Urothelium cell line (cell line): ENCODE measurements at regions not wholly inside any gene's neighbourhood (a gene's known extent, or its start where the extent isn't known, plus 50 kb on each side); places are given as distances from the start of the nearest gene placed in this dataset.

Experiments used
- DNase-seq: peaks from one replicate; pipeline ENCODE4 v3.0.0; 2011; ENCODE audit warnings: low spot score, mixed read lengths
- FAIRE-seq: peaks from 2 replicates; lab custom pipeline; 2011; peaks lifted over from hg19 to GRCh38; lab: Jason Lieb, UNC

DNA sequence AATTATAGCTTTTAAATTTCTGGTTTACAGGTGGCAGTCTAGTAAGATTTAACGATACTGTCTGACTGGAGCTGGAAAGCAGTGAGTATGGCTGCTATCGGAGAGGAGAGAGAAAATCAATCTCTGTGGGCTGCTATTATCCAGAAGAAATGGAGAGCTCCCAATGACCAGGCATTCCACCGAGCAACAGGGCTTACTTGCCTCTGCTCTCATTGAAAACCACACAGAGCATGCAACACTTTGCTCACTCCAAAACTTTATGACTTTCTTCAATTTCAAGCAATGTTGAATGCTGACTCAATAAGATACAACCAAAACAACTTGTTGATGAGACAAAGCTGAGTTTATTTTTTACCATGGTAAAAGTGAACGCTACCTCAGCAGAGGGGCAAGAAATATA lies 337.0 kb upstream of the NCAM2 start:
- DNase-seq = no peak
- no peak for FAIRE-seq

DNA sequence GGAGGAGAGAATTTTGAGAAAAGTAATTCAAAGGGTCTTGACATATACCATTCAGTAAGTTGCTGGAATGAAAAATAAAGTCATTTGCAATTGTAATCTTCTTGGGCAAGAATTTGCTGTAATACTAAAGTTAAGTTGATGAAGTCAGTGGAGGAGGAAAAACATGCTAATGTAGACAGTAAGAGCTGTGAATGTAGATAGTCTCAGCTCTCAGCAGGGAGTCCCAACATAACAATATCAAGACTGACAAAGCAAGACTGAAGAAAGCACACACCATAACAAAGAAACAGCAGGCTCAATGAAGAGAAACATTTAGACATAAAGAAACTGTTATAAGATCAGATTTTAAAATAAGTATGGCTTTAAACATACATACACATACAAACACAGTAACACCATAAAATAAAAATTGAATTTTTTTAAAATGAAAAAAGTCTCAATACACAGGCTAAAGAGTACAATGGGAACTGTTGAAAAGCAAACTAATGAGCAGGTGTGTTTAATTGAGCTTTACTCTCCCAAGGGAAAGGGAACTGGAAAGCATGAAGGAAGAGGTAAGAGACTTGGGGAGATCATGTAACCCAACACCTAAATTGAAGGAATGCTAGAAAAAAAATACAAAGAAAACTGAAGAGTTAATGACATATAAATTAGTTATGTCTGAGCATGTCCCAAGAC lies 336.3 kb upstream of the NCAM2 start:
- DNase-seq (no peak), FAIRE-seq (no peak)

DNA sequence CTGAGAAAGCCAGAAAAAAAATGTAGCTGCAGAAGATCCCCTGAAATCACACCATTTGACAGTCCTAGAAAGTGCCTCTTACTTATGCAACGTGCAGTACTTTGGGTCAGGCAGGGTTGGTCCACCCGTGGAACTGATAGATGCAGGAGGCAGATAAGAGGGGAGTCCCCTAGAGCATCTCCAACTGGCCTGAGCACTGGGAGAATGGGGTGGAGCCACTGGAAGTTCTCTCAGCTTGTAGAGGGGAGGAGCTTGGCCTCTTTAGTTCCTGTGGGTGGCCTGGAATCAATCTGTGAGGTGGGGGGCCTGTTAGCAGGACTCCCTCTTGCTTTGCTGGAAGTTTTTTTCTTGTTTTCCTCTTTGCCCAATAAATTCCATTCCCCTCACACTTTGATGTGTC lies 335.7 kb upstream of the NCAM2 start:
- no peak for DNase-seq
- FAIRE-seq = no peak

DNA sequence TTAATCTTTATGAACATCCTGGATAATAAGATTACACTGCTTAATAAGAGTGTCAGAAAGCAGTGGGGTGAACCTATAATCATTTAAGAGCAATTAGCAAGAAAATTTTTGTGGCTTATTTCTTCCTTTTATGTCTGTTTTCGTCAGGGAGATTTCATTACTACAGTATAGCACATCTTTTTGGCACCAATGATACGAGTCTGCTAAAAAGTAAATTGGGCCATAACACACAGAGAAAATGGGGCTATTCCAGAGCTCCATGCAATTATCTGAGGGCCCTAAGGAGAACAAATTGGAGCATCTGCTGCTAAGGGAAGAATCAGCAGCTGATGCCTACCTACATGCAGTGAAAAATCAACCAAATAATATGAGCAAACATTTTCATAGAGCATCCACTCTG lies 330.3 kb upstream of the NCAM2 start:
- DNase-seq (no peak), FAIRE-seq (no peak)

DNA sequence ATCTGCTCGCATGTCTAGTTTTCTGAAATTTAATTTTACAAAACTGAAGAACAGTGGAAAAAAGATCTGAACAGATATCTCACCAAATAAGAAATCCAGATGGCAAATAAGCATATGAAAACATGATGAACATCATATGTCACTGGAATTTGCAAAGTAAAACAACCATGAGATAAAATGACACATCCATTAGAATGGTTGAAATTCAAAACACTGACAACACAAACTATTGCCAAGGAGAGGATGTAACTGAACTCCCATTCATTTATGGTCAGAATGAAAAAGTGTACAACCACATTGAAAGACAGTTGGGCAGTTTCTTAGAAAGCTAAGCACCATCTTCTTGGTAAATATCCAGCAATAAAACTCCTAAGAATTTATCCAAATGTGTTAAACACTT lies 312.7 kb upstream of the NCAM2 start:
- DNase-seq (no peak), FAIRE-seq (no peak)

DNA sequence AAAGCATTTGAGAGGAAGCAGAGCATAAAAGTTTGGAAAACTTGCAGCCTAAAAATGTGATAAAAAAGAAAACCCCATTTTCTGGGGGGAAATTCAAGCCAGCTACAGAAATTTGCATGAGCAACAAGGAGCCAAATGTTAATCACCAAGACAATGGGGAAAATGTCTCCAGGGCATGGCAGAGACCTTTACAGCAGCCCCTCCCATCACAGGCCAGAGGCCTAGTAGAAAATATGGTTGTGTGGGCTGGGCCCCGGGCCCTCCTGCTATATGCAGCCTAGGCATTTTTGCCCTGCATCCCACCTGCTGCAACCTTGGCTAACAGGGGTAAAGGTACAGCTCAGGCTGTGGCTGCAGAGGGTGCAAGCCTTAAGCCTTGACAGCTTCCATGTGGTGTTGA lies 299.6 kb upstream of the NCAM2 start:
- no peak for FAIRE-seq

DNA sequence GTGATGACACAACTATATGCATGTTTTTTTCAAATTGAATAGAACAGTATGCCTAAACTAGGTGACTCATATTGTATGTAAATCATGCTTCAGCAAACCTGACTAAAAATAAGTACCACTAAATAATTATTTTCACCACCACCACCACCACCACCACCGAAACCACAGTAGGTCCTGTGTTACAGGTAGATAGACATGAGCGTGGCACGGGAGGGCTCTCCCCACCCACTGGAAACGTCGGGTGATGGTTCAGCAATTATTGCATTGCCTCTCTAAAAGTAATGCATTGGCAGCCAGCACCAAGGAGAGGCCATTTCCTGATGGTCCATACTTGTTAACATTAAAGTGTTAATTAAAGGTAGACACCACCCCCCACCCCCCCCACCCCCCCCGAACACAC lies 297.0 kb upstream of the NCAM2 start:
- DNase-seq = no peak
- no peak for FAIRE-seq

More for the DNA sequence above, 299.6 kb upstream of the NCAM2 start:
- no peak for DNase-seq

DNA sequence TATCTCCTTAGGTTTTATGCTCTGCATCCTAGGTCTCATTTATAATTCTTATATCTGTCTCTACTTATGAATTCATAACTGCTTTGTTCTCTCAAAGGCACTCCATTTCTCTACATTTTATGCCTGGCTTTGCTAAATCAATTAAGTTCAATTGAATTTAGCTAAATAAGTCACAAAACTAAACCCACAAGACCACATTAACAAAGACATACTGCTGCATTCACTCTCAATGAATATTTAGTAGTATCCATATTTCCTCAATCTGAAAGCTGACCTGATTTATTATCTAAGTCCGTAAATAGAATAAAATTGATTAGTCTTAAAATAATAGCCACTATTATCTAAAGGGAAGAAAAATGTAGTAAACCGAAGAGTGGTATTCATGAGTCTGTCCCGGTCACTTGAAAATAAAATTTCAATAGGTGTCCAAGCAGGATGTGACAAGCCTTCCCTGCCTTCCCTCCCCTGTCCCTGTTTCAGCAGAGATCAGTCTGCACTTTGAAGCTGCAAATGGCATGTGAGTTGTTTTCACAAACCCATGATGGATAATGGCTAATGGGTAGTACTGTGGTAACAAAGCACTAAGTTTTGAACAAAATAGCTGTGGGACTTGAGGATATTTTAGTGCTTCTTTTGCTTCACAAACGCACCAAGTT lies 295.0 kb upstream of the NCAM2 start:
- DNase-seq = no peak
- FAIRE-seq = no peak

DNA sequence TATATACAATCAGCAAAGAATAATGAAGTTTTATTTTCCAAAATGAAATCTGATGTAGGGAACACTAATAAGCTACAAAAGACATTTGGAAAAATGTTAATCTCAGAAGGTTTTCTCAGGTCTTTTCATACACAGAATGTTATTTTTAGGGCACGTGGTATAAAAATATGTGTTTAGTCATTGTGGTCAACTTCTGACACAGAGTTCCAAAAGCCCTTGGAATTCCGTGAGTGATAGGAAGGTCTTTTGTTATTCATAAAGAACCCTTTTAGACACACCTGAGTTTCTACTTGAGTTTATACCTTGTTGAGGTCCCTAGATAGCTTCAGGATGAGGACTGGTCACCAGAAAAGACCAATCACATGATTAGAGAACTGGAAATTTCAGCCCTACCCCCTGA lies 277.6 kb upstream of the NCAM2 start:
- peak; percentile 45 for DNase-seq
- no peak for FAIRE-seq

DNA sequence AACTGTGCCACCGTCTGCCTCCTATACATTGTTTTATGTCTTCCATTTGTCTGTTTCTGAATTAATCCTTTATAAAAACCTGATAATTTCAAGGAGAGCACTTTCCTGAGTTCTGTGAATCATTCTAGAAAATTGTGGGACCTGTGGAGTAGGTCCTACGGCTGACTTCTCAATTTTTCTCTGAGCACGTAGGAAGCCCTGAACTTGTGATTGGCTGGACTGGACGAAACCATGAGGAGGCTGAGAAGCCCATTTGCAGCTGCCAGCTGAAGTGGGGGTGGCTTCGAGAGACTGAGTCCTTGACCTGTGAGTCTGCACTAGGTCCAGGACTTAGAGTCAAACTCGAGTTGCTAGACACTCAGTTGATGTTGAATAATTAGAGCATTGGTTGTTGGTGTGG lies 277.1 kb upstream of the NCAM2 start:
- DNase-seq (peak; percentile 21), FAIRE-seq (no peak)

DNA sequence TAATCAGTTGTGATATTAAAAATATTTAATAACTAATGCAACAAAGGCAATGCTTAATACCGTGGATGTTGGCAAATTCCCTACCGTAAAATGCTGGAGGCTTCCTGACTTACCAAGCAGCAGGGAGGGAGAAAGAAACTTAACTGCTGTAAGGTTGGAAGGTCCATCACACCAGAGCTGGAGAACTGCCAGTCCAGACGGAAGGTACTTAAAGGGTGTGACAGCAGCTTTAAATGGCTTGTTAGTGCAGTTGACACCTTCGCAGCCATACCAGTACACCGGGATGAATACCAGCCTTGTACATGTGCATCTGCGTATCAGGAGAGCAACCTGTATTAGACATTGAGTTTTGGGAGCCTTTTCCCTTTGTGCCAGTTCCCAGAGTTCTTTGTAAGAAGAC lies 269.5 kb upstream of the NCAM2 start:
- no peak for FAIRE-seq
- no peak for DNase-seq

DNA sequence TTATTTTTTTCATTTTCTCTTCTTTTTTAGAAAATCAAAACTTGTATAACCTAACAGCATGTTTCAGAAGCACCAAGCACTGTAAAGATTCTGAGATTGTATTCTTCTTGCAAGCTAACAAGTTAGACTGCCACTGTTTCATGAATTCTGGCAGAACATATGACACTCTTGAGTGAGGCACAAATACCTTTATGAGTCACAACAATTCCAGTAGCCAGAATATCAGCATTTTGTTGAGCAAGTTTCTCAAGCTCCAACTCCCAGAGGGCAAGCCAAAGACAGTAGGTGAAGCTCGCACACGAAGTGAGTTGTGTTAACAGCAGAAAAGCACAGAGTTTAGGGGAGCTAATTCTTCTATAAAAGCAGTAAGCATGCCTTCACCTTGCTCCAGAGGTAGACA lies 268.8 kb upstream of the NCAM2 start:
- no peak for FAIRE-seq
- DNase-seq = peak; percentile 7

DNA sequence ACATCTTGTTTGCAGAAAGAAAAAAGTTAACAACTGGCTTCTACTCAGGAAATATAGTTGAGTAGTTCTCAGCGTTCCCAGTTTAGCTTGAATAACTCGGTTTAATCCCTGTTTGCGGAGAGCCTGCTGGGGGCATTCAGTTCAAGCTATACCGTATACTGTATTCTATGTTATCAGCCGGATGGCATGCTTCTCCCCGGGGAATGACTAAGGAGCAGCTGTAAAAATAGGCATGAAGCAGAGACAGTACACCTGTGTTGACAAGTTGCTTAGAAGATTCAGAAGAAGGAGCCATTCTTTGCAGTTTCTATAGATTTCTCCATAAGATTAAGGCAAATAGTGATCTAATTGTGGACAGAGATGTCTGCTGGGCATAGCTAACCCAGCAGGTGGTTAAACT lies 267.8 kb upstream of the NCAM2 start:
- DNase-seq = no peak
- no peak for FAIRE-seq

DNA sequence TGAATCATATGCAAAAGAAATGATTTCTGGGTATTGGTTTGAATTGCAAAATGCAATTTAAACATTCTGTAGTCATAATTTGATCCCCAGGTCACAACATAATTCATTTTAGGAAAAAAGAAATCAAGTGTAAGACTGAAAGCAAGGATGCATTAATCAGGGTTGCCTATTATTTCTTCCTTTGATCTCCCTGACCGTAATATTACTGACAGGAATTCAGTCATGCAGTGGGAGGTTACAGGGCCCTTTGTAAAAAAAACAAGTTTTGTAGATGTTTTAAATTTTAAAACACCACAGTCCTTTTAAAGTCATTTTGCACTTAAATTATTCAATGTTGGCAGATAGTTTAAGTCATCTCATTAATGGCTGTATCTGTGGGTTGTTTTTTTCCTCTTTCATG lies 263.0 kb upstream of the NCAM2 start:
- DNase-seq (no peak), FAIRE-seq (no peak)

DNA sequence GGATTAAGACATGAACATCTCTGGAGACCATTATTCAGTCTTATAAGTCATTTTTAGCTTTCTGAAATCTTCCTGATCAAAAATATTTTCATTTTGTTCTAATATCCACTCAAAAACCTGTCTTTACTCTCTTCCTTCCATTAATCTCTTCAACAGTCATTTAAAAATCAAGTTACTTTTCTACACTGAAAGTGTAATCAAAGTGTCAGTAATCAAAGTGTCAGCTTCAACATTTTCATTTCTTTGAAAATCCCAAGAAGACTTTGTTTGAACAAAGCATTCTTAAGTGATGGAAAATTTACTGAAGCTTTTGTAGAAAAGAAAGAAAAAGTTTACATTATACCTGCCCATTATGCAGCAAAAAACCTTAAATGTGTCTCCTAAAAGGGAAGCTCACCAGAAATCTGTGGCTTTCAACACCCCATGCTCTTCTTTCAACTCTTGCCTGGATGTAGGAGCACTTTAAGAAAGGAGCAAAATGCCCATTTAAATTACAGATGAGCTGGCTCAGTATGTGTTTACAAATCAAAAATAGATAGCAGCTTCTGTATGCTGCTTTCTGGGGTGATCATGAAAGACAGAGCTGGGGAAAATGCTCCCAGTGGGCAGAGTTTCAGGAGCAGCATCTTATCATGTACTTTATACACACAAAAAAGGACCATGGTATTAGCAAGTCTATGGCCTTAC lies 260.8 kb upstream of the NCAM2 start:
- no peak for DNase-seq
- FAIRE-seq = no peak

DNA sequence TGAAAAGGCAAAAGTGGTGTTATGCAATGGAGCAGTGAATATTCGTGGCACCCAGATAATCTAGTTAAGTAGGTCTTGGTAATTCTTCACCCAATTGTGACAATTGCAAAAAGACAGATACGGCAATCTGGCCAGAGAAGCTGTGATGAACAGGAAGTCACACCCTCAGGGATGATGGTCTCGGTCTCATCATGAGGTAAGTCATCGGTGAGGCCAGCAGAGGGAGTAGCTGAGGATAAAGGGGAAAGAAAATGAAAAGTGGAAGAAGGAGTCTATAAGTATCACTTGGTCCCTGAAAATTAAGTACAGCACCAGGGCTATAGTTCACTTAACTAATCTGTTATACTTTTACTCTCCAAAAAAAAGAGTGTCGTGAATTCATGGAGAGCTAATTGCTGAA lies 258.8 kb upstream of the NCAM2 start:
- FAIRE-seq = no peak
- DNase-seq = peak; percentile 13

DNA sequence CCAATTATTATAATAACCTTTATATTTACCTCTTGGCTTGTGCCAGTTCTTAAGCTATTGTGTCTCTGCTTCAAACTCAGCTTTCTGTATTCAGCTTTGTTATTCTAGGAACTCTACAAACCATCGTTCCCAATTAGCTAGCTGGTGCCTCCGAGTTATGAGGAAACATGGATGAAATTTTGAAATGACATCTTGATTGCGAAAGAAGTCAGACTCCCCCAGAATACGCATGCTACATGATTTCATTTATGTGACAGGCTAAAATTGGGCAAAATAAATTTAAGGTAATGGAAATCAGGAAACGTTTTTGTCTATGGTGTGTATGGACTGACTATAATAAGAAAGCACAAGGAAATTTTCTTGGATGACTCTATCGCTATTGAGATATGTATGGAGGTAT lies 256.8 kb upstream of the NCAM2 start:
- DNase-seq = no peak
- FAIRE-seq = no peak

DNA sequence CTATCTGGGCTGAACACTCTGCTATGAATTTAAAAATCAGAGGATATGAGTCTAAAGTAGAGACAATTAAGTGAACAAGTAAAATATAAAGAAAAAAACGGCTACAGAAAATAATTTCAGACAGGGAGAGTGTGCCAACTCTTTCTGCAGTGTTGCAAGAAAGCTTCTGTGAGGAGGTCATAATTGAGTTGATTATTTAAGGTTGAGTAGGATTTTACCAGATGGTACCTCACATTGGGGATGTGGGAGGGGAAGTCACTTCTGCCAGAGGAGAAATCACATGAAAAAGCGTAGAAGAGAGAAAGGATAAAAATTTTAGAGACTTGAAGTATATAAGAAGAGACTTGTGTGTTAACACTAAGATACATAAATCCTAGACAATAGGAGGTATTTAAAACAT lies 238.0 kb upstream of the NCAM2 start:
- FAIRE-seq (no peak), DNase-seq (no peak)

DNA sequence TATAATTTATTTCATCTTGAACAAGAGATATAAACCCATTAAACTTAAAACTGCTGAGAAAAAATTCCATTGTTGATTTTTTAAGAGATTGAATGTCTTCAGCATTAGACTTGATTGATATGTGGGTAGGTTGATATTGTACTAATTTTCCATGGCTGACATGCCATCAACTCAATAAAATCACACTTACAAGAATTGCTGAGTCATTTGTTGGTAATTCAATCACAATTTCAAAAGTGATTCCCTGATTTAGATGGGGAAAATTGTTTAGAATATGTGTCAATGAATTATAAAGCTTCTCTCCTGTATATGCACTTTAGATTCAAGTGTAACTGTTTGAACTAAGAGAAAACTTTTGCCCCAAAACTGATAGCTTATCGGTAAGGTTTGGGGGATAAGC lies 223.5 kb upstream of the NCAM2 start:
- DNase-seq (no peak), FAIRE-seq (no peak)

DNA sequence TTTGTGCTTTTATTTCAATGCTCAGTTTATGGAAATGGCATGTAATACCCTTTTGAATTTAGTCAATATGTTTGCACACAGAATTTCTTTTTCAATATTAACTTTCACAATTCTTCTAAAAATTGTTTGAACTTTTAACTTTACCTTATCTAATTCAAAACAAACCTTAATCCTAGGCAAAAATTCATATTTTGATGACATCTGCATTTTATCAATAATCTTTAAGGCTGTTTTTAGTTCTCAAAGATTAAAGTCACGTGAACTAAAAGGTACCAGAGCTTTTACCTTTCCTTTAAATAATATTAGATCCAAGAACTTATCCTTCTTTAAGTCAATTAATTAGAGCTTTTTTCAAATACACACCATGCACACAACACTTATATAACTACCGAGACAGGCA lies 218.9 kb upstream of the NCAM2 start:
- FAIRE-seq (no peak), DNase-seq (no peak)

DNA sequence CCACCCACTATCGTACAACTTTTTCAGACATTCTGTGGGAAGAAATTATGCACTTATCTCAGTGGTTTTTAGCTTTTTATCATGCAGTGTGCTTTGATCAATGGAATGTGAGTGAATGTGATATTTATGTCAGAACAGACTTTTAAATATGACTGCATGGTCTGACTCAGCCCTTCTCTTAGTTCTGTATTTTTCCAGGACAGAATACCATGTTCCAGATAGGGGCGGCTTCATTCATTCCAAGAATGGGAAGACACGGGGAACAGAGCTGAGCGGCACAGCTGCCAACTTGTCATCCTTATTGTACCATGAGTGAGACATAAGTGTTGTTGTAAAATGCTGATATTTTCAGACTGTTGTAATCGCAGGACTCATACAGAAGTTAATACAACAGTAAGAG lies 214.6 kb upstream of the NCAM2 start:
- DNase-seq = peak; percentile 4

DNA sequence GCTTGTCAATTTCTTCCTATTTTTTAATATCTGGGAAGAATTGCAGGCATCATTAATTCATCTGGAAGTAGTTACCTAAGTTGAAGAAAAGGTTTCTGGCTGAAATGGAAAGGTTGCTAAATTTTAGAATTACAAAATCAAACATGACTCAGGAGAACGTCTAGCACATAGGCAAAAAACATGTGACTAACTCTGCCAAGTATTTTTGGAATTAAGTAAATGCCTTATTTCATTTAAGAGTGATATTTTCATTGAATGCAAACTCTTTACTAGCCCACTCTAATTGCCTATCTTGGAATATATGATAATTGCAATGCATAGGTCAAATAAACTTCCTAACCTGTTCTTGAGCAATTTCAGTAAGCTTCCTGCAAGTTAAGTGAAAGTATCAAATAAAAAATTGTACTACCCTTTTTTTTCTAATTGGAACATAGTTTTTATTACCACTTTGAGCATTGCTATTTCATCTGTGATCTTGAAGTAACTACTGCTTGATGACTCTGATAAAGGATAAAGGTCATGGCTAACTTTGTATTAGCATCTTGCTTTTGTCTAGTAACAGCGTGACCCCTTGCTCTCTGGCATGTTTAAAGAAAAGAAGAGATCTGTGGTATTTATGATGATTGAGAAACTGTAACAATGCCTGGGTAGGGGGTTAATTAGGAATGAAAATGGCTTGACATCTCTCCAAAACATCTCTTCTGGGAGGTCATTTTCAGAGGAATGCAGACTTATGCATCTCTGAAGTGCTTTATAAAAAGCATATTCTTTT lies 208.3 kb upstream of the NCAM2 start:
- DNase-seq = no peak
- FAIRE-seq = no peak

More for the DNA sequence above, 214.6 kb upstream of the NCAM2 start:
- FAIRE-seq = no peak
